IPS DF 6.9 (cell line): ENCODE measurements at regions not wholly inside any gene's neighbourhood (a gene's known extent, or its start where the extent isn't known, plus 50 kb on each side); places are given as distances from the start of the nearest gene placed in this dataset.
"Not testable (repeated sequence)": the region's sequence is repeated elsewhere in the genome, so short reads cannot be mapped to it uniquely, and the experiment has no call there.

ENCODE experiments used
- DNase-seq: peaks from one replicate; pipeline ENCODE4 v3.0.0-alpha.2; 2013; ENCODE audit warnings: low read depth, low spot score
- H3K27ac ChIP-seq: one replicate; pipeline ENCODE4 v1.5.1; 2013; ENCODE audit warnings: low read length, control low read depth
- H3K27me3 ChIP-seq: 2 replicates; pipeline ENCODE4 v1.6.1; 2013; ENCODE audit warnings: mild to moderate bottlenecking, low read length; ENCODE audit not compliant: control insufficient read depth, insufficient read depth
- H3K36me3 ChIP-seq: 2 replicates; pipeline ENCODE4 v1.6.1; 2013; ENCODE audit warnings: low read length; ENCODE audit not compliant: control insufficient read depth, insufficient read depth
- H3K4me1 ChIP-seq: 2 replicates; pipeline ENCODE4 v1.6.1; 2013; ENCODE audit warnings: low read length; ENCODE audit not compliant: control insufficient read depth, insufficient read depth
- H3K4me3 ChIP-seq: 2 replicates; pipeline ENCODE4 v1.5.1; 2013; ENCODE audit warnings: mild to moderate bottlenecking, low read length
- H3K9me3 ChIP-seq: 2 replicates; pipeline ENCODE4 v1.6.1; 2013; ENCODE audit warnings: low read length, inconsistent platforms; ENCODE audit not compliant: control insufficient read depth, insufficient read depth
- WGBS: extraction: QIAGEN DNeasy Blood & Tissue Kit; methylation state at CpG from one replicate; pipeline ENCODE4 v1.1.7; 2013; ENCODE audit warnings: mixed read lengths, missing lambda C conversion rate; ENCODE audit not compliant: insufficient read length, insufficient coverage; 5-methylcytosine and 5-hydroxymethylcytosine counted together

DNA sequence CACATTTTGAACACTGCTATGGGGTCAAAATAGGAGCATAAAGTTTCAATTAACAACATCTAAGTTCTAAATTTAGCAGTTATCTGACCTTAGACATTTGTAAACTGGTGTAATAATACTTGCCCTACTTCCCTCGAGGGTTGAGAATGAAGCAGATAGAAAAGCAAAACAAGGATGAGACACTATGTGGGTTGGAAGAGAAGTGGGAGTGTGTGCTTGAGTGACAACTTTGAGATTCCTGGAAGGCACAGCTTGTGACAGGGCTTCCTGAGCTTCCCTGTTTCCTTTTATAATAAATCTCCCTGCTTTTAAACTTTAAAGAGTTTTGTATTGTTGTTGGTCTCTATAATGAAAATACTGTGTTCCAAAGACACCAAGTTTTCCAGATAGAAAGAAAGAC, 128.6 kb upstream of the CHST9 start:
- no peak for DNase-seq
- H3K27me3 ChIP-seq, result no peaks in the 10 kb centered on the region

DNA sequence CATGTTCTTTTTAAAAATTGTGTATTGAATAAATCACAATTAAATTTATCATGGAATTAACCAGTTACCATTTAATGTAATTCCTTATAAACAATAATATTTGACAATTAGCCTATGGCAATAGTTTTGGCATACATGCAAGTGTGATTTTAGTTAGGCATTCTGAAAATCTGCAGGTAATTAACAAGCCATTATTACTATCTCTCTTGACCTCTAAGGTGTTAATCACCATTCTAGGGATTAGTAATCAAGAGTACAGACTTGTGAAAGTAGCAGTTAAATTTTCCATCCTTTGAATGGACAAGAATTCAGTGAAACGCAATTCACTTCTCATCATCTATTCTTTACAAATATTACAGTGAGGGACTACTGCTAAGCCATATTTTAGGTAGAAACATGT, 127.7 kb upstream of the CHST9 start:
- Histone ChIP-seq H3K4me3 (no peak overlapping the region), H3K36me3 (no peaks in the 10 kb centered on the region), H3K27me3 (no peaks in the 10 kb centered on the region), H3K4me1 (no peaks in the 10 kb centered on the region), H3K27ac (no peak overlapping the region), H3K9me3 (no peaks in the 10 kb centered on the region)
- DNase-seq, result no peak
- no CpG with 5 or more reads among the region's 1 CpG for WGBS

More for the DNA sequence above, 128.6 kb upstream of the CHST9 start:
- Histone ChIP-seq H3K36me3 (no peaks in the 10 kb centered on the region), H3K4me3 (no peak overlapping the region), H3K9me3 (no peaks in the 10 kb centered on the region), H3K4me1 (no peaks in the 10 kb centered on the region), H3K27ac (no peak overlapping the region)
- no CpG with 5 or more reads among the region's 1 CpG for WGBS

DNA sequence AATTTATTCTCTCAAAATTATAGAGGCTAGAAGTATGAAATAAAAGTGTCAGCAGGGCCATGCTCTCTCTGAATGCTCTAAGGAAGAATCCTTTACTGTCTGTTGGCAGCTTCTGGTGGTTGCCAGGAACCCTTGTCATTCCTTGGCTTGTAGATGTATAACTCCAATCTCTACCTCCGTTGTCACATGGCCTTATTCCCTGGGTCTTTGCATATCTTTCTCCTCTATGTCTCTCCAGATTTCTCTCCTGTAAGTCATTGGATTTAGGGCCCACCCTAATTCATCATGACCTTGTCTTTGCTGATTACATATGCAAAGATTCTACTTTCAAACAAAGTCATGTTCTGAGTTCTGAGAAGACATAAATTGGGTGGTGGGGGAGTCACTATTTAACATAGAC, 127.0 kb upstream of the CHST9 start:
- Histone ChIP-seq H3K27ac (no peak overlapping the region), H3K4me1 (no peaks in the 10 kb centered on the region), H3K4me3 (no peak overlapping the region), H3K27me3 (no peaks in the 10 kb centered on the region), H3K36me3 (no peaks in the 10 kb centered on the region), H3K9me3 (no peaks in the 10 kb centered on the region)
- WGBS, result no CpG with 5 or more reads among the region's 1 CpG
- no peak for DNase-seq

DNA sequence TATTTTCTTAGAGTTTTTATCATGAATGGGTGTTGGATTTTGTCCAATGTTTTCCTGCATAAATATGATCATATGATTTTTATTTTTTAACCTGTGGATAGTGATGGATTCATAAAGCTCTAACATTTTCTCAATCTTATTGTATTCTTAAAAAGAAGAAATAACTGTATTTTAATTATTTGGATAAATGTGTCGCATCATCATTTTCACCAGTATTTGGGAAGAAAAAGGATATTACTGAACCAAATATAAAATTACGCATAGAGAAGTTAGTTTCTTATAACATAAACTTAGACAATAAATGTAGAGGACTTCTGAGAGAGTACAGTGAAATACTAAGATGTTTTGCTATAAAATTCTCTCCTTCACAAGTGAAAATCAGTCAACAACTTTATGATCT, 126.0 kb upstream of the CHST9 start:
- WGBS, result no CpG with 5 or more reads among the region's 2 CpGs
- Histone ChIP-seq H3K36me3 (no peaks in the 10 kb centered on the region), H3K27ac (no peak overlapping the region), H3K27me3 (no peaks in the 10 kb centered on the region), H3K4me3 (no peak overlapping the region), H3K4me1 (no peaks in the 10 kb centered on the region), H3K9me3 (no peaks in the 10 kb centered on the region)
- DNase-seq, result no peak

DNA sequence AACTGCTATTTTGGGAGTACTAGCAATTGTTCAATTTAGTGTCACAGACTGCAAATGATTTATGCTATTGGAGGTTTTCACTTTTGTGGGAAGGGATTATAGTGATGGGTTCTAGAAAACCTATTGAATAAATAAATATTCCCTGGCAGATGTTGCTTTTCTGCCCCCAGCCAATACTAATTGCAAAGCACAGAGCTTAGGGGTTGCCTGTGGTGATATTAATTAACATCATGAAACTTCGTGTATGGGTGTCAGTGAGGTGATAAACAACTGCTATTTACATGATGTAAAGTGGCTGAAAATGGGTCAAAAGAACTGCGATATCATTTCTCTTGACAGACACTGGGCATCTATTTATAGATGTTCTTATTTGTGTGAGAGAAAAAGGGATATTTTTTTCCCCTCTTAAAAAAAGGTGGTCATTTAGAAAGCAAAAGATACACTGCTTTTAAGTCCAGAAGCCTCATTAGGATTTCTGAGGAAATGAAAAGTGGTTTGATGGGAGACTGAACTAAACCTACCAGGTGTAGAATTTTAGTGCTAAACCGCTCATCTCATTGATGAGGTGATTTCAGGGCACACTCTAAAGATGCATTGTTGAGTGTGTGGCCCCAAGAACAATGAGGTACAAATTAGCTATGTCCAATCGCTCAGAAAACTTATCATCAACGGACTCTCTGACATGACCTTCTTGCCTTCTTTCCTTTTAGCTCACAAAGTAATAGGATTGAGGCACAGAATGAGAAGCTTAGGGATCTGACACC, 116.7 kb upstream of the CHST9 start:
- DNase-seq, result no peak
- WGBS, result no CpG with 5 or more reads among the region's 5 CpGs
- no peaks in the 10 kb centered on the region for H3K4me1 ChIP-seq
- H3K27me3 ChIP-seq, result no peaks in the 10 kb centered on the region
- no peaks in the 10 kb centered on the region for H3K9me3 ChIP-seq
- H3K4me3 ChIP-seq, result no peak overlapping the region
- H3K27ac ChIP-seq, result no peak overlapping the region
- no peaks in the 10 kb centered on the region for H3K36me3 ChIP-seq

DNA sequence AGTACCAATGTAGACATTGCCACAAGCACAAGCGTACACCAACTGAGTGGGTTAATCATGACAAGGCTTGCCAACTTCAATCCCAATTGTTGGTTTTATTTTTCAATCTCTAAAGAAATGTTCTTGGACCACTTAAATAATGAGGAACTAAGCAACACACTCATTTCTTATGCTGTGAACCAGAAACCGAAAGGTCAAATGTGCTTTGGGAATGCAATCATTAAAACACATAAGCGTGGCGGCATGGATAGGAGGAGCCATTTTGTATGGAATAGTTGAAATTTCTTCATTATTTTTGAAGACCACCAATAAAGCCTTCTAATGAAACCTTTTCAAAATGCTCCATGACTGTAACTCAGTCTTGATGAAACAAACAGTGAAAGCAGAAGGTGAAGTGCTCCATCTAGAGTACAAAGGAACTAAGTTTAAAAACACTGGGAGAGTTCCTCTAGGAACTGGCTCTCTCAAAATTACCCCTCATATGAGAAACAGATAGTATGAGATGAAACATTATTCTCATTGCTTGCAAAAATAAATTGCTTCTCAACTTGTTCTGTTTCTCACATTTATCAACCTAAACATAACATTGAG, 113.2 kb upstream of the CHST9 start:
- no peaks in the 10 kb centered on the region for H3K36me3 ChIP-seq
- H3K4me1 ChIP-seq, result no peaks in the 10 kb centered on the region
- H3K27me3 ChIP-seq, result no peaks in the 10 kb centered on the region
- no peak overlapping the region for H3K27ac ChIP-seq
- no peaks in the 10 kb centered on the region for H3K9me3 ChIP-seq
- DNase-seq, result no peak
- WGBS, result no CpG with 5 or more reads among the region's 4 CpGs
- H3K4me3 ChIP-seq, result no peak overlapping the region

DNA sequence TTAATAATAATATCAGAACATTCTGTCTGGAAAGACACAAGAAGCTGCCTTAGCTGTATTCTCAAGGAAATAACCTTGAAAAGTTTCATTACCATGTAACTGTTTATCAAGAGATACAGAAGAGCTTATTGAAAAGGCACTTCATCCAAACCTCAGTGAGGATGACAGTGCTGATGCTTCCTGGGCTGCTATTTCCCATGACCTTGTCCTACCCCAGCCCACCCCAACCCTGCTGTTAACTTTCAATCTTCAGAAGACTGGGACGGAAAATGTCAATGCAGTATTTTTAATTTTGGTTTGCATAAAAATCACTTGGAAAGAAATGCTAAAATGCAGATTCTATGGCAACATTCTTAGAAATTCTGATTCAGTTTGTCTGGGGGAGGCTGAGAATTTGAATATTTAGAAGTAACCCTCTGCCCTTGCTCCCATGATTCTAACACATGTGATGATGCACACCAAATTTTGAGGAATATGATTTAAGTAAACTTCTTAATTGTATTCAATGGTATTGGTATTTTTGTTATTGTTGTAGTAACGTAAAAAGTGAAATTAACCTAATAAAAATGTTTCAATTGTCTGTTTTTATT, 101.0 kb upstream of the CHST9 start:
- 100% methylated on average over 1 of the region's 2 CpGs for WGBS
- H3K4me1 ChIP-seq, DNase-seq, H3K27me3 ChIP-seq, H3K4me3 ChIP-seq, H3K36me3 ChIP-seq, H3K9me3 ChIP-seq, H3K27ac ChIP-seq: not testable (repeated sequence)

DNA sequence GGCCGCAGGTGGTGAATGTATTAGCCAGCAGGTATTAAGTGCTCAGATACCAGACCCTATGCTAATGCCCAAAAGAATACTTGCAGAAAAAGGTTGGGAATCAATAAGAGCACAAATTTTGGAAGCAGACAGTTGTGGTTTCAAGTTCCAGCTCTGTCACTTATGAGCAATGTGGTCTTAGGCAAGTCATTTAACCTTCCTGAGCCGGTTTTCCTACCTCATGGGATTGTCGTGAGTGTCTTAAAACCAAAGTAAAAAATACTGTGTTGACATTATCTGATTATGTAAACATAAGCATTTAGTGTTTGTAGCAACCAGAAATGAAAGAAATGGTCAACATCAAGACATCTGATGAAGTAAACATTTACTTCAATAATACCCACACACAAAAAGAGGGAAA, 93.0 kb upstream of the CHST9 start:
- WGBS, result no CpG with 5 or more reads among the region's 3 CpGs
- DNase-seq, result no peak
- no peaks in the 10 kb centered on the region for H3K4me1 ChIP-seq
- no peak overlapping the region for H3K4me3 ChIP-seq
- no peaks in the 10 kb centered on the region for H3K36me3 ChIP-seq
- no peaks in the 10 kb centered on the region for H3K27me3 ChIP-seq
- no peaks in the 10 kb centered on the region for H3K9me3 ChIP-seq
- no peak overlapping the region for H3K27ac ChIP-seq

DNA sequence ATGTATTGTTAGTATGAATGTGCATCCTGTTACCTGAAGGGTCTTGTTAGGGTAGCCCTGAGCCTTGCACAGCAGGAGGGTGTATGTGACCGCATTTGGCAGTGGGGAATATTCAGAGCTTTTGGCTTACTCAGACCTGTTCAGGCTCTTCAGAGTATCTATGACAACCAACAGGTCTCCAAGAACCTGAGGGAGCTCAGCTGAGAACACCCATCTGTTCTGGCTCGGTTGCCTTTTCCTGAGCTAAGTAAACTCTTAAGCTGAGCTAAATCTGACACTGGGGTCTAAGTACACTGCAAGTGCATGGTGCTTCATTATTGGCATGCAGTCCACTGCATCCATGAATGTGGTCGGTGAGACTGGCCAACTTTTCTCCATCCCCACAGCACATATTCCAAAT, 92.4 kb upstream of the CHST9 start:
- no peak for DNase-seq
- no CpG with 5 or more reads among the region's 3 CpGs for WGBS
- H3K36me3 ChIP-seq, result no peaks in the 10 kb centered on the region
- no peaks in the 10 kb centered on the region for H3K27me3 ChIP-seq
- no peak overlapping the region for H3K27ac ChIP-seq
- no peaks in the 10 kb centered on the region for H3K4me1 ChIP-seq
- no peak overlapping the region for H3K4me3 ChIP-seq
- no peaks in the 10 kb centered on the region for H3K9me3 ChIP-seq

DNA sequence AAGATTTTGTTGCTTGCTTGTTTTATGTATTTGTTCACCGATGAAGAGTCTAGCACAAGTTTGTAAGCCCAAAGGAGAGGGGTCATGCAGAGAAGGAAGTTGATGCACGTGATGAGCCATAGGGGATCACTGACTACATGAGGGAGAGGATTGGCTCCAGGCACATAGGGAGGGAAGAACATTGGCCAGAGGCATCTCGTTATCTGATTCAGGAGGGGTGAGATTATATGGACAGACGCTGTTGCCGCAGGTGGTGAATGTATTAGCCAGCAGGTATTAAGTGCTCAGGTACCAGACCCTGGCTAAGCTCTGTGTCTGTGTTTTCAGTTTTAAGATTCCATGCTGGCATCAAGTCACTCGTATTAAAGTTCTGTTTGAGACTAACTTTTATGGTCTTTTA, 91.8 kb upstream of the CHST9 start:
- Histone ChIP-seq H3K9me3 (no peaks in the 10 kb centered on the region), H3K36me3 (no peaks in the 10 kb centered on the region), H3K4me1 (no peaks in the 10 kb centered on the region), H3K4me3 (no peak overlapping the region), H3K27ac (no peak overlapping the region), H3K27me3 (no peaks in the 10 kb centered on the region)
- WGBS, result no CpG with 5 or more reads among the region's 6 CpGs
- no peak for DNase-seq

DNA sequence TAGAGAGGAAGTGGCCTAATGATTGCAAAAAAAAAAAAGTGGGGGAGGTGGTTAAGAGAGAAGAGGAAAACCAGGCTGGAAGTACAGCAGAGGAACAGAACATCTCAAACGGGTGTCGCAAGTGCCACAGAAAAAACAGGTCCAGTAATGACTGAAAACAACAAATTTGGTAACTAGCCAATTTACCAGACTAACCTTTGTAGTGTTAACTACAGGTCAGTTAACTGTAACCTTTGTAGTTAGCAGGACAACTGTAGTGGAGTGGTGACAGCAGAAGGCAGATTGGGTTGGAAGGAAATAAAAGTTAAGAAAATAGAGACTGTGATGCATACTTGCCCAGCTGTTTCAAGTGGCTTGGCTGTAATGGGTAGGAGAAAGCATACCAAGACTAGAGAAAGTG, 91.4 kb upstream of the CHST9 start:
- Histone ChIP-seq H3K27ac (no peak overlapping the region), H3K36me3 (no peaks in the 10 kb centered on the region), H3K4me1 (no peaks in the 10 kb centered on the region), H3K27me3 (no peaks in the 10 kb centered on the region), H3K4me3 (no peak overlapping the region), H3K9me3 (no peaks in the 10 kb centered on the region)
- no CpG with 5 or more reads among the region's 2 CpGs for WGBS
- DNase-seq, result no peak
